ENCODE measurements at regions not wholly inside any gene's neighbourhood (a gene's known extent, or its start where the extent isn't known, plus 50 kb on each side); places are given as distances from the start of the nearest gene placed in this dataset.

DNA sequence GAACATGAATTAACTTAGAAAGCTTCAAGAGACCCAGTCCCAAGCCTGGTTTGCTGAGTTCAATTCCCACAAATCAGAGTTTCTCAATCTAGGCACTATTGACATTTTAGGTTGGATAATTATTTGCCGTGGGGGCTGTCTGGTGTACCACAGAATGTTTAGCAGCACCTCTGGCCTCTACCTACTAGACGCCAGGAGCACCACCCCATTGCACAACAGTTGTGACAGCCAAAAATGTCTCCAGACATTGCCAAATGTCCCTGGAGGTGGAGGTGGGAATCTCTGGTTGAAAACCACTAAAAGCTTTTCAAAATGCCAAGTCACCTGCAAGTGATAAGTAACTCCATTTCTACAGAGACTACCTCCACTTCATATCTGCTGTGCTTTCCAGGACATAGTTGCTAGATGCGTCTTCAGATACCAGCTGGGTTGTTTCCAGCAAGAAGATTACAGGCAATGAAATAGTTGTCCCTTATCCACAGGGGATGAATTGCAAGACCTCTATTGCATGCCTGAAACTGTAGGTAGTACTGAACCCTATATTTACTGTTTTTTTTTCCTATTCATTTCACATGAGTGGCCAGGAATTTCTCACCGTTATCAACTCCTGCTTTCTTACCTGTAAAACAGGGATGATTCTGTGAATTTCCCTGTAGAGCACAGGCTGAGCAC lies 554.3 kb downstream of the ZEB2 start:
- TF ChIP-seq, protein P1, sequence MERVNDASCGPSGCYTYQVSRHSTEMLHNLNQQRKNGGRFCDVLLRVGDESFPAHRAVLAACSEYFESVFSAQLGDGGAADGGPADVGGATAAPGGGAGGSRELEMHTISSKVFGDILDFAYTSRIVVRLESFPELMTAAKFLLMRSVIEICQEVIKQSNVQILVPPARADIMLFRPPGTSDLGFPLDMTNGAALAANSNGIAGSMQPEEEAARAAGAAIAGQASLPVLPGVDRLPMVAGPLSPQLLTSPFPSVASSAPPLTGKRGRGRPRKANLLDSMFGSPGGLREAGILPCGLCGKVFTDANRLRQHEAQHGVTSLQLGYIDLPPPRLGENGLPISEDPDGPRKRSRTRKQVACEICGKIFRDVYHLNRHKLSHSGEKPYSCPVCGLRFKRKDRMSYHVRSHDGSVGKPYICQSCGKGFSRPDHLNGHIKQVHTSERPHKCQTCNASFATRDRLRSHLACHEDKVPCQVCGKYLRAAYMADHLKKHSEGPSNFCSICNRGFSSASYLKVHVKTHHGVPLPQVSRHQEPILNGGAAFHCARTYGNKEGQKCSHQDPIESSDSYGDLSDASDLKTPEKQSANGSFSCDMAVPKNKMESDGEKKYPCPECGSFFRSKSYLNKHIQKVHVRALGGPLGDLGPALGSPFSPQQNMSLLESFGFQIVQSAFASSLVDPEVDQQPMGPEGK (CRISPR knock-in tag; IDR thresholded peaks at IDR 0.05; ENCODE audit: borderline replicate concordance), result no peak
- TF ChIP-seq ESRRG (CRISPR knock-in tag; IDR thresholded peaks at IDR 0.05) (no peak), PPARA (CRISPR knock-in tag; IDR thresholded peaks at IDR 0.05; ENCODE audit: borderline replicate concordance) (no peak), ZNF70 (CRISPR knock-in tag; IDR thresholded peaks at IDR 0.05) (no peak)
